ENCODE measurements at regions not wholly inside any gene's neighbourhood (a gene's known extent, or its start where the extent isn't known, plus 50 kb on each side); places are given as distances from the start of the nearest gene placed in this dataset.

DNA sequence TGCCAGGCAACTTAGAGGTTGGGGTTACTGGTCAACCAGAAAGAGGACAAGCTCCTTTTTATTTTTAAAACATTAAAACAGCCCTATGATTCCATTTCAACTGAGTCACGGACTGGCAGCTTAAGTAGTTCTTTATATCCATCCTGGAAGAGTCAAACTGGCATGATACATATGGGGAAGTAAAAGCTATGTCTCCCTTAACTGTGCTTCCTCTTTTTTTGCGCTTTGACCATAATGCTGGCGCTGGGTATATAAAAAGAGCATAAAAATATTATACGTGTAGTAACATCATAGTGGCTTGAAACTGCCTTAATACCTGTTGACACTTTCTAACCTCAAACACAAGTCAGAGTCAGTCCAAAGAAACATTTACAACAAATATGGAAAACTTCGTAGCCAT lies 274.4 kb downstream of the CSNK1G3 start (continued):
- TF ChIP-seq, protein P1, sequence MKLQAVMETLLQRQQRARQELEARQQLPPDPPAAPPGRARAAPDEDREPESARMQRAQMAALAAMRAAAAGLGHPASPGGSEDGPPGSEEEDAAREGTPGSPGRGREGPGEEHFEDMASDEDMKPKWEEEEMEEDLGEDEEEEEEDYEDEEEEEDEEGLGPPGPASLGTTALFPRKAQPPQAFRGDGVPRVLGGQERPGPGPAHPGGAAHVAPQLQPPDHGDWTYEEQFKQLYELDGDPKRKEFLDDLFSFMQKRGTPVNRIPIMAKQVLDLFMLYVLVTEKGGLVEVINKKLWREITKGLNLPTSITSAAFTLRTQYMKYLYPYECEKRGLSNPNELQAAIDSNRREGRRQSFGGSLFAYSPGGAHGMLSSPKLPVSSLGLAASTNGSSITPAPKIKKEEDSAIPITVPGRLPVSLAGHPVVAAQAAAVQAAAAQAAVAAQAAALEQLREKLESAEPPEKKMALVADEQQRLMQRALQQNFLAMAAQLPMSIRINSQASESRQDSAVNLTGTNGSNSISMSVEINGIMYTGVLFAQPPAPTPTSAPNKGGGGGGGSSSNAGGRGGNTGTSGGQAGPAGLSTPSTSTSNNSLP (IDR thresholded peaks at IDR 0.05; ENCODE audit: low read depth, low read length): no peak
- no peak for TF ChIP-seq YEATS2 (CRISPR knock-in tag; IDR thresholded peaks at IDR 0.05; ENCODE audit: borderline replicate concordance)
- TF ChIP-seq, protein P2, sequence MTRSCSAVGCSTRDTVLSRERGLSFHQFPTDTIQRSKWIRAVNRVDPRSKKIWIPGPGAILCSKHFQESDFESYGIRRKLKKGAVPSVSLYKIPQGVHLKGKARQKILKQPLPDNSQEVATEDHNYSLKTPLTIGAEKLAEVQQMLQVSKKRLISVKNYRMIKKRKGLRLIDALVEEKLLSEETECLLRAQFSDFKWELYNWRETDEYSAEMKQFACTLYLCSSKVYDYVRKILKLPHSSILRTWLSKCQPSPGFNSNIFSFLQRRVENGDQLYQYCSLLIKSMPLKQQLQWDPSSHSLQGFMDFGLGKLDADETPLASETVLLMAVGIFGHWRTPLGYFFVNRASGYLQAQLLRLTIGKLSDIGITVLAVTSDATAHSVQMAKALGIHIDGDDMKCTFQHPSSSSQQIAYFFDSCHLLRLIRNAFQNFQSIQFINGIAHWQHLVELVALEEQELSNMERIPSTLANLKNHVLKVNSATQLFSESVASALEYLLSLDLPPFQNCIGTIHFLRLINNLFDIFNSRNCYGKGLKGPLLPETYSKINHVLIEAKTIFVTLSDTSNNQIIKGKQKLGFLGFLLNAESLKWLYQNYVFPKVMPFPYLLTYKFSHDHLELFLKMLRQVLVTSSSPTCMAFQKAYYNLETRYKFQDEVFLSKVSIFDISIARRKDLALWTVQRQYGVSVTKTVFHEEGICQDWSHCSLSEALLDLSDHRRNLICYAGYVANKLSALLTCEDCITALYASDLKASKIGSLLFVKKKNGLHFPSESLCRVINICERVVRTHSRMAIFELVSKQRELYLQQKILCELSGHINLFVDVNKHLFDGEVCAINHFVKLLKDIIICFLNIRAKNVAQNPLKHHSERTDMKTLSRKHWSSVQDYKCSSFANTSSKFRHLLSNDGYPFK (CRISPR knock-in tag; IDR thresholded peaks at IDR 0.05; ENCODE audit: borderline replicate concordance): no peak
- no peak for TF ChIP-seq EZH2 (conservative IDR thresholded peaks at IDR 0.05; ENCODE audit: low read depth, low read length)
- no peak for TF ChIP-seq ZNF552 (CRISPR knock-in tag; IDR thresholded peaks at IDR 0.05; ENCODE audit: borderline replicate concordance)
- TF ChIP-seq, protein P3, sequence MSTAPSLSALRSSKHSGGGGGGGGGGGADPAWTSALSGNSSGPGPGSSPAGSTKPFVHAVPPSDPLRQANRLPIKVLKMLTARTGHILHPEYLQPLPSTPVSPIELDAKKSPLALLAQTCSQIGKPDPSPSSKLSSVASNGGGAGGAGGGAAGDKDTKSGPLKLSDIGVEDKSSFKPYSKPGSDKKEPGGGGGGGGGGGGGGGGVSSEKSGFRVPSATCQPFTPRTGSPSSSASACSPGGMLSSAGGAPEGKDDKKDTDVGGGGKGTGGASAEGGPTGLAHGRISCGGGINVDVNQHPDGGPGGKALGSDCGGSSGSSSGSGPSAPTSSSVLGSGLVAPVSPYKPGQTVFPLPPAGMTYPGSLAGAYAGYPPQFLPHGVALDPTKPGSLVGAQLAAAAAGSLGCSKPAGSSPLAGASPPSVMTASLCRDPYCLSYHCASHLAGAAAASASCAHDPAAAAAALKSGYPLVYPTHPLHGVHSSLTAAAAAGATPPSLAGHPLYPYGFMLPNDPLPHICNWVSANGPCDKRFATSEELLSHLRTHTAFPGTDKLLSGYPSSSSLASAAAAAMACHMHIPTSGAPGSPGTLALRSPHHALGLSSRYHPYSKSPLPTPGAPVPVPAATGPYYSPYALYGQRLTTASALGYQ (CRISPR knock-in tag; IDR thresholded peaks at IDR 0.05): no peak
- no peak for TF ChIP-seq ZNF749 (CRISPR knock-in tag; IDR thresholded peaks at IDR 0.05; ENCODE audit: borderline replicate concordance)
- TF ChIP-seq, protein P4, sequence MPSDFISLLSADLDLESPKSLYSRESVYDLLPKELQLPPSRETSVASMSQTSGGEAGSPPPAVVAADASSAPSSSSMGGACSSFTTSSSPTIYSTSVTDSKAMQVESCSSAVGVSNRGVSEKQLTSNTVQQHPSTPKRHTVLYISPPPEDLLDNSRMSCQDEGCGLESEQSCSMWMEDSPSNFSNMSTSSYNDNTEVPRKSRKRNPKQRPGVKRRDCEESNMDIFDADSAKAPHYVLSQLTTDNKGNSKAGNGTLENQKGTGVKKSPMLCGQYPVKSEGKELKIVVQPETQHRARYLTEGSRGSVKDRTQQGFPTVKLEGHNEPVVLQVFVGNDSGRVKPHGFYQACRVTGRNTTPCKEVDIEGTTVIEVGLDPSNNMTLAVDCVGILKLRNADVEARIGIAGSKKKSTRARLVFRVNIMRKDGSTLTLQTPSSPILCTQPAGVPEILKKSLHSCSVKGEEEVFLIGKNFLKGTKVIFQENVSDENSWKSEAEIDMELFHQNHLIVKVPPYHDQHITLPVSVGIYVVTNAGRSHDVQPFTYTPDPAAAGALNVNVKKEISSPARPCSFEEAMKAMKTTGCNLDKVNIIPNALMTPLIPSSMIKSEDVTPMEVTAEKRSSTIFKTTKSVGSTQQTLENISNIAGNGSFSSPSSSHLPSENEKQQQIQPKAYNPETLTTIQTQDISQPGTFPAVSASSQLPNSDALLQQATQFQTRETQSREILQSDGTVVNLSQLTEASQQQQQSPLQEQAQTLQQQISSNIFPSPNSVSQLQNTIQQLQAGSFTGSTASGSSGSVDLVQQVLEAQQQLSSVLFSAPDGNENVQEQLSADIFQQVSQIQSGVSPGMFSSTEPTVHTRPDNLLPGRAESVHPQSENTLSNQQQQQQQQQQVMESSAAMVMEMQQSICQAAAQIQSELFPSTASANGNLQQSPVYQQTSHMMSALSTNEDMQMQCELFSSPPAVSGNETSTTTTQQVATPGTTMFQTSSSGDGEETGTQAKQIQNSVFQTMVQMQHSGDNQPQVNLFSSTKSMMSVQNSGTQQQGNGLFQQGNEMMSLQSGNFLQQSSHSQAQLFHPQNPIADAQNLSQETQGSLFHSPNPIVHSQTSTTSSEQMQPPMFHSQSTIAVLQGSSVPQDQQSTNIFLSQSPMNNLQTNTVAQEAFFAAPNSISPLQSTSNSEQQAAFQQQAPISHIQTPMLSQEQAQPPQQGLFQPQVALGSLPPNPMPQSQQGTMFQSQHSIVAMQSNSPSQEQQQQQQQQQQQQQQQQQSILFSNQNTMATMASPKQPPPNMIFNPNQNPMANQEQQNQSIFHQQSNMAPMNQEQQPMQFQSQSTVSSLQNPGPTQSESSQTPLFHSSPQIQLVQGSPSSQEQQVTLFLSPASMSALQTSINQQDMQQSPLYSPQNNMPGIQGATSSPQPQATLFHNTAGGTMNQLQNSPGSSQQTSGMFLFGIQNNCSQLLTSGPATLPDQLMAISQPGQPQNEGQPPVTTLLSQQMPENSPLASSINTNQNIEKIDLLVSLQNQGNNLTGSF (CRISPR knock-in tag; IDR thresholded peaks at IDR 0.05): no peak
- no peak for TF ChIP-seq HNRNPK (IDR thresholded peaks at IDR 0.05; ENCODE audit: low read depth, low read length, poor library complexity, severe bottlenecking)
- no peak for TF ChIP-seq ATF1 (CRISPR knock-in tag; IDR thresholded peaks at IDR 0.05)
- TF ChIP-seq, protein P5, sequence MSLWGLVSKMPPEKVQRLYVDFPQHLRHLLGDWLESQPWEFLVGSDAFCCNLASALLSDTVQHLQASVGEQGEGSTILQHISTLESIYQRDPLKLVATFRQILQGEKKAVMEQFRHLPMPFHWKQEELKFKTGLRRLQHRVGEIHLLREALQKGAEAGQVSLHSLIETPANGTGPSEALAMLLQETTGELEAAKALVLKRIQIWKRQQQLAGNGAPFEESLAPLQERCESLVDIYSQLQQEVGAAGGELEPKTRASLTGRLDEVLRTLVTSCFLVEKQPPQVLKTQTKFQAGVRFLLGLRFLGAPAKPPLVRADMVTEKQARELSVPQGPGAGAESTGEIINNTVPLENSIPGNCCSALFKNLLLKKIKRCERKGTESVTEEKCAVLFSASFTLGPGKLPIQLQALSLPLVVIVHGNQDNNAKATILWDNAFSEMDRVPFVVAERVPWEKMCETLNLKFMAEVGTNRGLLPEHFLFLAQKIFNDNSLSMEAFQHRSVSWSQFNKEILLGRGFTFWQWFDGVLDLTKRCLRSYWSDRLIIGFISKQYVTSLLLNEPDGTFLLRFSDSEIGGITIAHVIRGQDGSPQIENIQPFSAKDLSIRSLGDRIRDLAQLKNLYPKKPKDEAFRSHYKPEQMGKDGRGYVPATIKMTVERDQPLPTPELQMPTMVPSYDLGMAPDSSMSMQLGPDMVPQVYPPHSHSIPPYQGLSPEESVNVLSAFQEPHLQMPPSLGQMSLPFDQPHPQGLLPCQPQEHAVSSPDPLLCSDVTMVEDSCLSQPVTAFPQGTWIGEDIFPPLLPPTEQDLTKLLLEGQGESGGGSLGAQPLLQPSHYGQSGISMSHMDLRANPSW (CRISPR knock-in tag; IDR thresholded peaks at IDR 0.05; ENCODE audit: borderline replicate concordance): no peak
